ENCODE measurements at regions not wholly inside any gene's neighbourhood (a gene's known extent, or its start where the extent isn't known, plus 50 kb on each side); places are given as distances from the start of the nearest gene placed in this dataset.

DNA sequence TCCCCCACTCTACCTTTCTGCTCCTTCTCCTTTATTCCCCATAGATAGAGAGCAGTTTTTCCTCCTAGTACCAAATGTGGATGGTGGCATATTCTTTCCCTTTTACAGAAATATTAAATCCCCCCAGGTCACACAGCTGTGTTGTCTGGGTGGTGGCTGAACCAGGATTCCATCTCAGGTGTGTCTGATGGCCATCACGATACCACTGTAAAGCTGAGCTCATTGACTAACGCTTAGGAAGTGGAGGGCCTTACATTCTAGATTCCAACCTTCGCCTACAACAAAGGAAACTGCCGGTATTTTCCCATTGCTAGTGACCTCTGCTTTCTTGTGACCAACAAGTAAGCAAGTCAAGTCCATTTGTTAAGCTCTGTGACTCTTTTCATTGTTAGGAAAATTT is 131.9 kb upstream of the KLF4 start:
- intact Hi-C loops (cut with DNase I) = loop anchor here in 2 of 10 donors (10.0 kb wide), 2 partner anchors 63 to 127 kb away; no protein-coding TSS in a partner anchor
- Histone ChIP-seq H3K36me3 (no peaks in the 10 kb centered on the region), H3K4me3 (no peak overlapping the region), H3K4me1 (peaks cover 0 to 5% (median 0%) of the 10 kb centered on the region in 9 donors), H3K27ac (peak overlapping the region in 2 of 10 donors; percentile 19 to 22), H3K27me3 (no peaks in the 10 kb centered on the region), H3K9me3 (no peaks in the 10 kb centered on the region)
- no peak for DNase-seq
- TF ChIP-seq, protein P1, sequence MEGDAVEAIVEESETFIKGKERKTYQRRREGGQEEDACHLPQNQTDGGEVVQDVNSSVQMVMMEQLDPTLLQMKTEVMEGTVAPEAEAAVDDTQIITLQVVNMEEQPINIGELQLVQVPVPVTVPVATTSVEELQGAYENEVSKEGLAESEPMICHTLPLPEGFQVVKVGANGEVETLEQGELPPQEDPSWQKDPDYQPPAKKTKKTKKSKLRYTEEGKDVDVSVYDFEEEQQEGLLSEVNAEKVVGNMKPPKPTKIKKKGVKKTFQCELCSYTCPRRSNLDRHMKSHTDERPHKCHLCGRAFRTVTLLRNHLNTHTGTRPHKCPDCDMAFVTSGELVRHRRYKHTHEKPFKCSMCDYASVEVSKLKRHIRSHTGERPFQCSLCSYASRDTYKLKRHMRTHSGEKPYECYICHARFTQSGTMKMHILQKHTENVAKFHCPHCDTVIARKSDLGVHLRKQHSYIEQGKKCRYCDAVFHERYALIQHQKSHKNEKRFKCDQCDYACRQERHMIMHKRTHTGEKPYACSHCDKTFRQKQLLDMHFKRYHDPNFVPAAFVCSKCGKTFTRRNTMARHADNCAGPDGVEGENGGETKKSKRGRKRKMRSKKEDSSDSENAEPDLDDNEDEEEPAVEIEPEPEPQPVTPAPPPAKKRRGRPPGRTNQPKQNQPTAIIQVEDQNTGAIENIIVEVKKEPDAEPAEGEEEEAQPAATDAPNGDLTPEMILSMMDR (IDR thresholded peaks at IDR 0.05) = no peak
- WGBS, 2 donors = 90 to 93% methylated on average over 4 of the region's 4 CpGs
- no peak for ATAC-seq

DNA sequence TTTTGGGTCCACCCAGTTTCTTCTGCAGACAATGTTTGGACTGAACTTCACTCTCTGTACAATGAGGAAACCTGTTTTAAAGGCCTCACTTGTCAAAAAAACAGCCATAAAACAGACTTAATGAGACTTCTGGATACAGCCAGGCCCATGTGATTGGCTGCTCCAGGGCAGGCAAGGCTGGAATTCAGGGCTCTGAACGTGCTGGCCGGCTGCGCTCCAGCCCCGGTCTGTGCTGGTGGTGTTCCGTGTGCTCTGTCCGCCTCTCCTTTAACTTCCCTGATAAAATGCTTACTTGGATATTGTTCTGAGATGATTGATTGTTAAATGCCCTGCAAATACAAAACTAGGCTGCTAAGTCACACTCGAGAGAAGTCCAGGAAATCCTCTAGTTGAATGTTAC is 131.2 kb upstream of the KLF4 start:
- intact Hi-C loops (cut with DNase I) = loop anchor here in 2 of 10 donors (10.0 kb wide), 2 partner anchors 64 to 126 kb away; no protein-coding TSS in a partner anchor
- peak in 7 of 8 donors; percentile 22 to 72 (median 51) for ATAC-seq
- WGBS, 2 donors = 60 to 66% methylated on average over 7 of the region's 7 CpGs
- TF ChIP-seq, protein P1 (IDR thresholded peaks at IDR 0.05) = no peak
- peaks cover 0 to 5% (median 0%) of the 10 kb centered on the region in 9 donors for H3K4me1 ChIP-seq
- no peak overlapping the region for H3K4me3 ChIP-seq
- peak overlapping the region in 2 of 10 donors; percentile 19 to 22 for H3K27ac ChIP-seq
- no peak for DNase-seq
- no peaks in the 10 kb centered on the region for H3K9me3 ChIP-seq
- no peaks in the 10 kb centered on the region for H3K36me3 ChIP-seq
- H3K27me3 ChIP-seq = no peaks in the 10 kb centered on the region

DNA sequence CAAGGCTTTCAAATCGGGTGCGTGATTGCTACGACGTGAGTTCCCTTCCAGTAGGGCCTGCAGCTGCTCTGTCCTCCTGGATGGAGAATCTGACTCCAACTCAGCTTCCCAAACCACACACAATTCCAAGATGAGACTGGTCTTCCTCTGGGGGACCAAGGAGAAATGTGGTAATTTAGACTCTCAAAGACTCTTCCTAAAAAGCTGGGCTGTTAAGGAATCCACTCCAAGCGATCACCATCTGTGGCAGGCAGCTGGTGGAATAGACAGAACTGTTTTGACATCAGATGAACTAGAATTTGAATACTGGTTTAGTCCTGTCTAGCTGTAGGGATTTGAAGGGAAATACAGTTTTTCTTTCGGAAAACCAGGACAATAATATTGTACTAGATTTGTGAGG is 130.7 kb upstream of the KLF4 start:
- Histone ChIP-seq H3K4me1 (peaks cover 0 to 7% (median 0%) of the 10 kb centered on the region in 9 donors), H3K27ac (no peak overlapping the region), H3K9me3 (no peaks in the 10 kb centered on the region), H3K27me3 (no peaks in the 10 kb centered on the region), H3K36me3 (no peaks in the 10 kb centered on the region), H3K4me3 (no peak overlapping the region)
- DNase-seq = no peak
- whole genome bisulfite sequencing, 2 donors = 95 to 98% methylated on average over 6 of the region's 6 CpGs
- intact Hi-C loops (cut with DNase I) = loop anchor here in 2 of 10 donors (10.0 kb wide), 2 partner anchors 65 to 125 kb away; no protein-coding TSS in a partner anchor
- TF ChIP-seq, protein P1 (IDR thresholded peaks at IDR 0.05) = no peak
- no peak for ATAC-seq

DNA sequence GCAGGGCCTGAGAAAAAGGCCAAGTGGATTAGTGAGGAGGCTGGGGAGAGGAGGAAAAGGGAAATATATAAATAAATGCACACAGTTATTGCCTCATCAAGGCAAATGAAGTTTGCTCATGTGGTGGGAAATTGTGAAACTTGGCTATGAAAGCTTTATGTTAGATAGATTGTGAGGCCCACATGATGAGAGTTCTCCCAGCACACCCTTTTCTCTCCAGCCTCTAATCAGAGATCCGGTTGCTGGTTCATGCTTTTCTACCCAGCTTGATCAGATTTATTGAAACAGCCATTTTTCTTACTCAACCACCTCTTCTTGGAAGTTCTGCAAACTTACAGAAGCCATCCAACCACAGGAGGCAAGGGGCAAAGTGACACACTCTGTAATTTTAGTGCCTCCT is 125.8 kb upstream of the KLF4 start:
- WGBS, 2 donors = 76 to 86% methylated on average over 1 of the region's 1 CpG
- TF ChIP-seq, protein P1 (IDR thresholded peaks at IDR 0.05) = no peak
- no peaks in the 10 kb centered on the region for H3K36me3 ChIP-seq
- peak overlapping the region in 1 of 10 donors; percentile 50 for H3K27ac ChIP-seq
- peak in 2 of 8 donors; percentile 13 to 16 for ATAC-seq
- intact Hi-C loops (cut with DNase I) = no loop called here
- H3K4me3 ChIP-seq = no peak overlapping the region
- DNase-seq = no peak
- H3K4me1 ChIP-seq = peaks cover 0 to 39% (median 0%) of the 10 kb centered on the region in 9 donors
- H3K27me3 ChIP-seq = no peaks in the 10 kb centered on the region
- no peaks in the 10 kb centered on the region for H3K9me3 ChIP-seq

Data from heart right ventricle (tissue), 16 donors.